ENCODE measurements at regions not wholly inside any gene's neighbourhood (a gene's known extent, or its start where the extent isn't known, plus 50 kb on each side); places are given as distances from the start of the nearest gene placed in this dataset.
"Not testable (repeated sequence)": the region's sequence is repeated elsewhere in the genome, so short reads cannot be mapped to it uniquely, and the experiment has no call there.

GRCh38 chr2:89960570-89960969 is 1269.1 kb downstream of the RPIA start:
- DNase-seq (ENCODE audit: low read depth): not testable (repeated sequence)

GRCh38 chr2:89968567-89968966 is 1277.1 kb downstream of the RPIA start:
- DNase-seq (ENCODE audit: low read depth): not testable (repeated sequence)

- DNase-seq (ENCODE audit: low read depth): not testable (repeated sequence)
These were observed 1277.7 kb downstream of the RPIA start for GRCh38 chr2:89969190-89969589.

- DNase-seq (ENCODE audit: low read depth): not testable (repeated sequence)
These were observed 1282.4 kb downstream of the RPIA start for GRCh38 chr2:89973849-89974248.

GRCh38 chr2:89979826-89980537 is 1288.5 kb downstream of the RPIA start:
- DNase-seq (ENCODE audit: low read depth): not testable (repeated sequence)

GRCh38 chr2:89982246-89982645 is 1290.8 kb downstream of the RPIA start:
- not testable (repeated sequence) for DNase-seq (ENCODE audit: low read depth)

- not testable (repeated sequence) for DNase-seq (ENCODE audit: low read depth)
These were observed 1294.2 kb downstream of the RPIA start for GRCh38 chr2:89985650-89986049.

GRCh38 chr2:89986532-89986931 is 1295.1 kb downstream of the RPIA start:
- DNase-seq (ENCODE audit: low read depth): not testable (repeated sequence)

GRCh38 chr2:89996779-89997178 is 1305.3 kb downstream of the RPIA start:
- not testable (repeated sequence) for DNase-seq (ENCODE audit: low read depth)

- not testable (repeated sequence) for DNase-seq (ENCODE audit: low read depth)
These were observed 1313.1 kb downstream of the RPIA start for GRCh38 chr2:90004553-90004952.

GRCh38 chr2:90010442-90011100 is 1319.1 kb downstream of the RPIA start:
- not testable (repeated sequence) for DNase-seq (ENCODE audit: low read depth)

GRCh38 chr2:90011101-90011443 is 1319.6 kb downstream of the RPIA start:
- DNase-seq (ENCODE audit: low read depth): not testable (repeated sequence)

GRCh38 chr2:90019908-90020307 is 1328.4 kb downstream of the RPIA start:
- DNase-seq (ENCODE audit: low read depth): not testable (repeated sequence)

GRCh38 chr2:90021234-90021633 is 1329.8 kb downstream of the RPIA start:
- DNase-seq (ENCODE audit: low read depth): not testable (repeated sequence)

- not testable (repeated sequence) for DNase-seq (ENCODE audit: low read depth)
These were observed 1335.8 kb downstream of the RPIA start for GRCh38 chr2:90027231-90027643.

- not testable (repeated sequence) for DNase-seq (ENCODE audit: low read depth)
These were observed 1337.1 kb downstream of the RPIA start for GRCh38 chr2:90028381-90029079.

GRCh38 chr2:90029080-90029428 is 1337.6 kb downstream of the RPIA start:
- DNase-seq (ENCODE audit: low read depth): not testable (repeated sequence)

GRCh38 chr2:90032269-90032668 is 1340.8 kb downstream of the RPIA start:
- DNase-seq (ENCODE audit: low read depth): not testable (repeated sequence)

GRCh38 chr2:90036335-90036734 is 1344.9 kb downstream of the RPIA start:
- DNase-seq (ENCODE audit: low read depth): not testable (repeated sequence)

- not testable (repeated sequence) for DNase-seq (ENCODE audit: low read depth)
These were observed 1347.6 kb downstream of the RPIA start for GRCh38 chr2:90039093-90039492.

- DNase-seq (ENCODE audit: low read depth): not testable (repeated sequence)
These were observed 1356.3 kb downstream of the RPIA start for GRCh38 chr2:90047776-90048175.

GRCh38 chr2:90052113-90052631 is 1360.7 kb downstream of the RPIA start:
- not testable (repeated sequence) for DNase-seq (ENCODE audit: low read depth)

Data from EH (cell line).